ENCODE measurements at regions not wholly inside any gene's neighbourhood (a gene's known extent, or its start where the extent isn't known, plus 50 kb on each side); places are given as distances from the start of the nearest gene placed in this dataset.

GRCh38 chr14:87387806-87388205 is 605.2 kb downstream of the GALC start:
- in situ Hi-C loops (cut with HindIII; ENCODE audit: extremely low pct_ligation_motif_present, low pct_unique_long_range_greater_than_20kb) = no loop called here
- POLR2A ChIA-PET = no interaction called here
- CTCF ChIA-PET (ENCODE audit: low intra/inter-chr PET ratio, low total read pairs) = no interaction called here
- TF ChIP-seq ZSCAN9 (CRISPR knock-in tag; IDR thresholded peaks at IDR 0.05; ENCODE audit: borderline replicate concordance) (no peak), IRX3 (CRISPR knock-in tag; IDR thresholded peaks at IDR 0.05; ENCODE audit: borderline replicate concordance, low read depth) (no peak), RARG (CRISPR knock-in tag; IDR thresholded peaks at IDR 0.05; ENCODE audit: low read depth) (no peak), LCORL (IDR thresholded peaks at IDR 0.05) (no peak), LCORL (CRISPR knock-in tag; IDR thresholded peaks at IDR 0.05) (no peak), POLR2AphosphoS5 (IDR thresholded peaks at IDR 0.05; ENCODE audit: low read depth, low read length) (no peak), REPIN1 (CRISPR knock-in tag; IDR thresholded peaks at IDR 0.05; ENCODE audit: borderline replicate concordance, low read depth) (no peak), ZSCAN20 (CRISPR knock-in tag; IDR thresholded peaks at IDR 0.05; ENCODE audit: borderline replicate concordance) (no peak), CCDC6 (CRISPR knock-in tag; IDR thresholded peaks at IDR 0.05) (no peak), KIAA2018 (CRISPR knock-in tag; IDR thresholded peaks at IDR 0.05; ENCODE audit: borderline replicate concordance) (no peak), HMGXB3 (CRISPR knock-in tag; IDR thresholded peaks at IDR 0.05; ENCODE audit: borderline replicate concordance) (no peak), PITX1 (CRISPR knock-in tag; IDR thresholded peaks at IDR 0.05) (no peak), GTF3A (CRISPR knock-in tag; conservative IDR thresholded peaks at IDR 0.05) (no peak), ZNF180 (CRISPR knock-in tag; IDR thresholded peaks at IDR 0.05; ENCODE audit: borderline replicate concordance, low read depth) (no peak), WIZ (CRISPR knock-in tag; IDR thresholded peaks at IDR 0.05) (no peak)

More at GRCh38 chr14:87387806-87388205, 605.2 kb downstream of the GALC start:
- Histone ChIP-seq H2AFZ (ENCODE audit: low read length) (no peak overlapping the region), H3K36me3 (replicated peaks in 1 of 2; ENCODE audit: control insufficient read depth in 1 of 2, insufficient read depth in 2 of 2, low read length in 2 of 2) (no peaks in the 10 kb centered on the region), H3K27me3 (ENCODE audit: control insufficient read depth in 1 of 2, insufficient read depth in 2 of 2, low read length in 2 of 2) (no peaks in the 10 kb centered on the region), H3K4me2 (ENCODE audit: low read depth, low read length) (no peak overlapping the region), H3K27ac (ENCODE audit: extremely low read length, insufficient read depth, low read length) (no peak overlapping the region), H3K4me1 (ENCODE audit: insufficient read depth, low read length) (no peaks in the 10 kb centered on the region), H3K79me2 (ENCODE audit: insufficient read depth, low read length) (no peaks in the 10 kb centered on the region), H3K9ac (ENCODE audit: insufficient read depth, low read depth, low read length) (no peak overlapping the region), H3K4me3 (replicated peaks in 1 of 3; ENCODE audit: insufficient read depth in 1 of 3, low read depth in 2 of 3, low read length in 3 of 3) (no peak overlapping the region), H3K9me3 (ENCODE audit: low read length) (peaks cover 64% of the 10 kb centered on the region), H4K20me1 (ENCODE audit: insufficient read depth, low read length) (no peaks in the 10 kb centered on the region)
- FAIRE-seq (no peak), DNase-seq (ENCODE audit: low spot score) (no peak), ATAC-seq (no peak)
- 48% methylated on average over 5 of the region's 6 CpGs for WGBS (ENCODE audit: low lambda C conversion rate)
- intact Hi-C loops (cut with micrococcal nuclease; ENCODE audit: unreplicated experiment) = no loop called here
- BruUV-seq (replicated peaks) = no TSS peak
